Activated CD8-positive, alpha-beta memory T cell treated with anti-CD3 and anti-CD28 coated beads, Interleukin-2, amount 50 U/mL, for 4 hours (primary cell): ENCODE measurements at regions not wholly inside any gene's neighbourhood (a gene's known extent, or its start where the extent isn't known, plus 50 kb on each side); places are given as distances from the start of the nearest gene placed in this dataset.
"Not testable (repeated sequence)": the region's sequence is repeated elsewhere in the genome, so short reads cannot be mapped to it uniquely, and the experiment has no call there.

ENCODE experiments used
- DNase-seq: peaks from one replicate; pipeline ENCODE4 v3.0.0-alpha.2; 2020

GRCh38 chr1:235059221-235059620 lies 69.4 kb downstream of the TOMM20 start:
- DNase-seq, result no peak

GRCh38 chr1:235058695-235059094 lies 69.9 kb downstream of the TOMM20 start:
- no peak for DNase-seq

GRCh38 chr1:235057385-235058306 lies 71.0 kb downstream of the TOMM20 start:
- DNase-seq, result no peak

GRCh38 chr1:235056937-235057336 lies 71.7 kb downstream of the TOMM20 start:
- DNase-seq, result no peak

- no peak for DNase-seq
Observed at GRCh38 chr1:235054936-235055335, 73.7 kb downstream of the TOMM20 start.

GRCh38 chr1:235054466-235054865 lies 74.2 kb downstream of the TOMM20 start:
- no peak for DNase-seq

GRCh38 chr1:235052067-235053008 lies 76.3 kb downstream of the TOMM20 start:
- DNase-seq, result no peak

GRCh38 chr1:235051521-235051920 lies 77.1 kb downstream of the TOMM20 start:
- no peak for DNase-seq

- no peak for DNase-seq
Observed at GRCh38 chr1:235050911-235051360, 77.7 kb downstream of the TOMM20 start.

GRCh38 chr1:235049716-235050378 lies 78.8 kb downstream of the TOMM20 start:
- not testable (repeated sequence) for DNase-seq

- DNase-seq, result no peak
Observed at GRCh38 chr1:235049217-235049616, 79.4 kb downstream of the TOMM20 start.

GRCh38 chr1:235047331-235047871 lies 81.2 kb downstream of the TOMM20 start:
- DNase-seq, result no peak

- DNase-seq, result no peak
Observed at GRCh38 chr1:235045921-235046601, 82.6 kb downstream of the TOMM20 start.

GRCh38 chr1:235045034-235045690 lies 83.5 kb downstream of the TOMM20 start:
- no peak for DNase-seq

GRCh38 chr1:235043234-235043633 lies 85.4 kb downstream of the TOMM20 start:
- no peak for DNase-seq

- no peak for DNase-seq
Observed at GRCh38 chr1:235038701-235039100, 89.9 kb downstream of the TOMM20 start.

- no peak for DNase-seq
Observed at GRCh38 chr1:235035928-235036327, 92.7 kb downstream of the TOMM20 start.

GRCh38 chr1:235030919-235031596 lies 97.6 kb downstream of the TOMM20 start:
- no peak for DNase-seq

GRCh38 chr1:235027862-235028250 lies 100.8 kb downstream of the TOMM20 start:
- DNase-seq, result no peak

GRCh38 chr1:235027076-235027861 lies 101.4 kb downstream of the TOMM20 start:
- no peak for DNase-seq
